ENCODE measurements at regions not wholly inside any gene's neighbourhood (a gene's known extent, or its start where the extent isn't known, plus 50 kb on each side); places are given as distances from the start of the nearest gene placed in this dataset.

GRCh38 chr10:55160655-55161283 is 359.7 kb upstream of the PCDH15 start:
- no peak overlapping the region for H3K9ac ChIP-seq (replicated peaks in 1 of 4; ENCODE audit: extremely low read depth in 1 of 4, low read depth in 3 of 4, low read length in 3 of 4)

More at GRCh38 chr10:55160655-55161283, 359.7 kb upstream of the PCDH15 start:
- H3K79me2 ChIP-seq (ENCODE audit: control insufficient read depth in 1 of 2, insufficient read depth in 2 of 2, low read length in 2 of 2) = no peaks in the 10 kb centered on the region
- no peak for DNase-seq (ENCODE audit: low read depth in 1 of 2, low spot score in 2 of 2)
- ChIA-PET CTCF (ENCODE audit: partially characterized antibody) (no interaction called here), POLR2A (ENCODE audit: partially characterized antibody) (no interaction called here)
- no peak overlapping the region for H4K91ac ChIP-seq (replicated peaks; ENCODE audit: insufficient read length, low read length)
- H3K14ac ChIP-seq (ENCODE audit: insufficient read length) = no peak overlapping the region
- FAIRE-seq = no peak
- no peak overlapping the region for H3K23ac ChIP-seq (ENCODE audit: insufficient read length)
- H4K20me1 ChIP-seq (replicated peaks in 1 of 2; ENCODE audit: control insufficient read depth in 1 of 2, insufficient read depth in 2 of 2, low read length in 2 of 2) = no peaks in the 10 kb centered on the region
- no peaks in the 10 kb centered on the region for H3K23me2 ChIP-seq (ENCODE audit: low read depth, low read length)
- WGBS, 2 experiments (ENCODE audit: extremely low coverage in 1 of 2, insufficient coverage in 1 of 2, insufficient read length in 1 of 2, insufficient replicate concordance in 2 of 2, low coverage in 1 of 2, low lambda C conversion rate in 2 of 2, missing lambda C conversion rate in 1 of 2) = 78% methylated on average over 5 of the region's 5 CpGs; no CpG with 5 or more reads in 1 of the 2 experiments
- no peak overlapping the region for H2AK5ac ChIP-seq (ENCODE audit: low read depth, low read length)
- no peaks in the 10 kb centered on the region for H3K27me3 ChIP-seq (replicated peaks in 1 of 4; ENCODE audit: control insufficient read depth in 3 of 4, extremely low read depth in 1 of 4, insufficient read depth in 3 of 4, low read length in 3 of 4)
- H2BK5ac ChIP-seq (ENCODE audit: low read depth, low read length) = no peak overlapping the region
- no peak overlapping the region for H4K5ac ChIP-seq (ENCODE audit: insufficient read length, low read depth, low read length)
- no peak overlapping the region for H3K4me3 ChIP-seq (ENCODE audit: extremely low read depth in 1 of 4, insufficient read depth in 2 of 4, low read depth in 3 of 4, low read length in 4 of 4)
- no peak overlapping the region for H3K56ac ChIP-seq (replicated peaks; ENCODE audit: insufficient read length, low read depth, low read length)
- no peak overlapping the region for H2AFZ ChIP-seq (ENCODE audit: low read length)
- H3K27ac ChIP-seq (ENCODE audit: low read depth, low read length) = no peak overlapping the region
- no peaks in the 10 kb centered on the region for H3K36me3 ChIP-seq (ENCODE audit: control insufficient read depth in 2 of 4, insufficient read depth in 4 of 4, low read length in 3 of 4)
- no peak overlapping the region for H3K4me2 ChIP-seq (ENCODE audit: insufficient read depth in 1 of 2, low read depth in 2 of 2, low read length in 2 of 2)
- H3K9me3 ChIP-seq (ENCODE audit: insufficient read depth in 2 of 2, low read depth in 1 of 2, low read length in 1 of 2) = no peaks in the 10 kb centered on the region
- H2BK120ac ChIP-seq (replicated peaks; ENCODE audit: low read depth, low read length) = no peak overlapping the region
- H4K8ac ChIP-seq (ENCODE audit: extremely low read depth, insufficient read depth, low read length) = no peak overlapping the region
- H2BK12ac ChIP-seq (ENCODE audit: low read depth, low read length) = no peak overlapping the region
- no peak overlapping the region; the same call in 1 of the 2 replicates for H2BK20ac ChIP-seq (ENCODE audit: low read length)
- H3K79me1 ChIP-seq (ENCODE audit: low read depth, low read length) = no peaks in the 10 kb centered on the region
- peaks cover 0 to 7% (median 0%) of the 10 kb centered on the region in 4 experiments; a peak in 1 of 7 replicates for H3K4me1 ChIP-seq (replicated peaks in 1 of 4; ENCODE audit: control insufficient read depth in 3 of 4, insufficient read depth in 4 of 4, low read length in 3 of 4)
- H3K18ac ChIP-seq (ENCODE audit: extremely low read depth, low read length) = no peak overlapping the region
- H3K4ac ChIP-seq (replicated peaks; ENCODE audit: insufficient read length, low read depth, low read length) = no peak overlapping the region
- H2BK15ac ChIP-seq (ENCODE audit: low read length) = no peak overlapping the region
- TF ChIP-seq TBP (IDR thresholded peaks at IDR 0.05; ENCODE audit: low read depth, low read length) = no peak

All from H1 (cell line).